MM.1S (cell line): ENCODE measurements at regions not wholly inside any gene's neighbourhood (a gene's known extent, or its start where the extent isn't known, plus 50 kb on each side); places are given as distances from the start of the nearest gene placed in this dataset.

Experiments
- DNase-seq: peaks from one replicate; pipeline ENCODE4 v3.0.0-alpha.2; 2015
- H2AFZ ChIP-seq: fragments of 300-600 bp; sonication (generic); 2 replicates; pipeline ENCODE4 v1.6.0; 2016; ENCODE audit warnings: antibody characterized with exemption, low read length
- H3F3A ChIP-seq: fragments of 300-600 bp; sonication (generic); 2 replicates; pipeline ENCODE4 v1.6.1; 2016; ENCODE audit warnings: mild to moderate bottlenecking, antibody characterized with exemption, low read length, moderate library complexity, mixed read lengths; ENCODE audit not compliant: insufficient read depth
- H3K27ac ChIP-seq: fragments of 300-600 bp; sonication (generic); 2 replicates; pipeline ENCODE4 v1.5.1; 2016; ENCODE audit warnings: mild to moderate bottlenecking, low read length
- H3K27me3 ChIP-seq: fragments of 300-600 bp; sonication (generic); replicated peaks from 2 replicates; pipeline ENCODE4 v1.6.0; 2016; ENCODE audit warnings: low read length; ENCODE audit not compliant: insufficient read depth
- H3K36me3 ChIP-seq: fragments of 300-600 bp; sonication (generic); replicated peaks from 2 replicates; pipeline ENCODE4 v1.6.1; 2016; ENCODE audit warnings: mild to moderate bottlenecking, low read length, mixed read lengths; ENCODE audit not compliant: insufficient read depth
- H3K4me1 ChIP-seq: fragments of 300-600 bp; sonication (generic); 2 replicates; pipeline ENCODE4 v1.6.1; 2016; ENCODE audit warnings: low read length, mixed read lengths
- H3K4me2 ChIP-seq: fragments of 300-600 bp; sonication (generic); 2 replicates; pipeline ENCODE4 v1.6.0; 2016; ENCODE audit warnings: low read depth, low read length
- H3K4me3 ChIP-seq: fragments of 300-600 bp; sonication (generic); 2 replicates; pipeline ENCODE4 v1.5.1; 2016; ENCODE audit warnings: low read length, mixed read lengths
- H3K79me2 ChIP-seq: fragments of 300-600 bp; sonication (generic); 2 replicates; pipeline ENCODE4 v1.6.1; 2016; ENCODE audit warnings: mixed run types, low read length, mixed read lengths
- H3K9ac ChIP-seq: fragments of 300-600 bp; sonication (generic); 2 replicates; pipeline ENCODE4 v1.6.1; 2016; ENCODE audit warnings: low read length, mixed read lengths
- H3K9me2 ChIP-seq: fragments of 300-600 bp; sonication (generic); replicated peaks from 2 replicates; pipeline ENCODE4 v1.6.1; 2016; ENCODE audit warnings: mild to moderate bottlenecking, low read length, mixed read lengths; ENCODE audit not compliant: insufficient read depth
- H3K9me3 ChIP-seq: fragments of 300-600 bp; sonication (generic); replicated peaks from 2 replicates; pipeline ENCODE4 v1.6.1; 2016; ENCODE audit warnings: mild to moderate bottlenecking, low read length, mixed read lengths; ENCODE audit not compliant: insufficient read depth
- H4K20me1 ChIP-seq: fragments of 300-600 bp; sonication (generic); 2 replicates; pipeline ENCODE4 v1.6.1; 2016; ENCODE audit warnings: mild to moderate bottlenecking, low read length, moderate library complexity, mixed read lengths; ENCODE audit not compliant: insufficient read depth
- CTCF ChIP-seq: fragments of 300-600 bp; sonication (generic); IDR thresholded peaks from 2 replicates; pipeline ENCODE4 v1.5.1; 2016; ENCODE audit warnings: antibody characterized with exemption, low read length, mixed read lengths
- EZH2 ChIP-seq: fragments of 300-600 bp; sonication (generic); optimal IDR thresholded peaks from 2 replicates; pipeline ENCODE3; 2017; ENCODE audit warnings: low read depth, mild to moderate bottlenecking, antibody characterized with exemption, low read length, mixed read lengths
- EZH2phosphoT487 ChIP-seq: fragments of 300-600 bp; sonication (generic); IDR thresholded peaks from 2 replicates; pipeline ENCODE4 v1.6.1; 2018; ENCODE audit warnings: antibody characterized with exemption, low read length

GRCh38 chr6:154921482-154921881 is 73.6 kb upstream of the TIAM2 start:
- no peak overlapping the region for H2AFZ ChIP-seq
- no peaks in the 10 kb centered on the region for H3F3A ChIP-seq
- H3K4me1 ChIP-seq = peaks cover 3% of the 10 kb centered on the region; the same call in 1 of the 2 replicates
- no peaks in the 10 kb centered on the region for H4K20me1 ChIP-seq
- no peaks in the 10 kb centered on the region for H3K79me2 ChIP-seq
- no peaks in the 10 kb centered on the region for H3K9me3 ChIP-seq
- H3K9ac ChIP-seq = no peak overlapping the region
- no peak overlapping the region for H3K4me3 ChIP-seq
- H3K27ac ChIP-seq = no peak overlapping the region
- DNase-seq = no peak
- no peaks in the 10 kb centered on the region for H3K27me3 ChIP-seq
- no peaks in the 10 kb centered on the region for H3K9me2 ChIP-seq
- H3K4me2 ChIP-seq = no peak overlapping the region
- no peaks in the 10 kb centered on the region for H3K36me3 ChIP-seq
- no peak for TF ChIP-seq EZH2
- TF ChIP-seq EZH2phosphoT487 = no peak
- no peak for TF ChIP-seq CTCF

DNA sequence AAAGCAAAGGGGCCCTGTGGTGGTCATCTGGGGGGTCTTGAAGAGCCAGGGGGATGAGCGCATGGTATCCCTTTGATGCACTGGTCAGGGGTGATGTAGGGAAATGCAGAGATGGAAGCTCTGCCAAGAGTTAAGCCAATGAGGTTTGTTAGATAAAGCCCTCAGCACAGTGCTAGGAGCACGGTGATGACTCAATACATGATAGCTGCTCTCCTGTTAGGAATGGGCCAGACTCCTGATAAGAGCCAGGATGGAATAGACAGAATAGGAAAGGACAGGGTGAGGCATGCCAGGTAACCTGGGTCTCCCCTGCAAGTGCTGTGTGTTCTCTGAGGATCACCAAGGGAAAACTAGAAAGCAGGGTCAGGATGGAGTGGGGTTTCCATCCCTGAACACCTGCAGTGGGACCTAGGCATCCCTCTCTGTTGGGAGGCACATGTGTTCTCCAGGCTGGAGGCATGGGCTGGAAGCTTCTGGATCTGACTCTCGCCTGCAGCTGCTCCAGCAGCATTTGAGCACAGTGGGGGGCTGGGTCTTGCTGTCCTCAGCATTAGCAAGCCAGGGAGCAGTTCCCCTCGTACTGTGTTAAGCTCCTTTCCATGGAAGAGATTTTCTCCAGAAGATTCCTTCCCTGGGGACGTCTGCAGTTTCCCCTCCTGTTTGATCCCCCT is 71.8 kb upstream of the TIAM2 start:
- H3F3A ChIP-seq = no peaks in the 10 kb centered on the region
- no peaks in the 10 kb centered on the region for H3K9me2 ChIP-seq
- no peak overlapping the region for H3K9ac ChIP-seq
- H3K4me1 ChIP-seq = no peaks in the 10 kb centered on the region
- no peaks in the 10 kb centered on the region for H3K27me3 ChIP-seq
- no peak overlapping the region for H3K4me3 ChIP-seq
- H2AFZ ChIP-seq = no peak overlapping the region
- no peak overlapping the region for H3K4me2 ChIP-seq
- DNase-seq = no peak
- no peak overlapping the region for H3K27ac ChIP-seq
- H3K36me3 ChIP-seq = no peaks in the 10 kb centered on the region
- H3K9me3 ChIP-seq = no peaks in the 10 kb centered on the region
- no peak for TF ChIP-seq CTCF
- no peak for TF ChIP-seq EZH2phosphoT487
- TF ChIP-seq EZH2 = no peak
- H3K79me2 ChIP-seq = no peaks in the 10 kb centered on the region
- no peaks in the 10 kb centered on the region for H4K20me1 ChIP-seq

GRCh38 chr6:154925130-154925529 is 70.0 kb upstream of the TIAM2 start:
- DNase-seq = no peak
- H3K4me1 ChIP-seq = no peaks in the 10 kb centered on the region
- H3K9ac ChIP-seq = no peak overlapping the region
- no peaks in the 10 kb centered on the region for H3K9me3 ChIP-seq
- no peaks in the 10 kb centered on the region for H3K9me2 ChIP-seq
- no peaks in the 10 kb centered on the region for H3K36me3 ChIP-seq
- H3K79me2 ChIP-seq = no peaks in the 10 kb centered on the region
- H4K20me1 ChIP-seq = no peaks in the 10 kb centered on the region
- no peaks in the 10 kb centered on the region for H3F3A ChIP-seq
- H3K27me3 ChIP-seq = no peaks in the 10 kb centered on the region
- H2AFZ ChIP-seq = no peak overlapping the region
- TF ChIP-seq EZH2phosphoT487 (no peak), CTCF (no peak), EZH2 (no peak)
- no peak overlapping the region for H3K4me3 ChIP-seq
- no peak overlapping the region for H3K27ac ChIP-seq
- no peak overlapping the region for H3K4me2 ChIP-seq
